ENCODE measurements at regions not wholly inside any gene's neighbourhood (a gene's known extent, or its start where the extent isn't known, plus 50 kb on each side); places are given as distances from the start of the nearest gene placed in this dataset.

DNA sequence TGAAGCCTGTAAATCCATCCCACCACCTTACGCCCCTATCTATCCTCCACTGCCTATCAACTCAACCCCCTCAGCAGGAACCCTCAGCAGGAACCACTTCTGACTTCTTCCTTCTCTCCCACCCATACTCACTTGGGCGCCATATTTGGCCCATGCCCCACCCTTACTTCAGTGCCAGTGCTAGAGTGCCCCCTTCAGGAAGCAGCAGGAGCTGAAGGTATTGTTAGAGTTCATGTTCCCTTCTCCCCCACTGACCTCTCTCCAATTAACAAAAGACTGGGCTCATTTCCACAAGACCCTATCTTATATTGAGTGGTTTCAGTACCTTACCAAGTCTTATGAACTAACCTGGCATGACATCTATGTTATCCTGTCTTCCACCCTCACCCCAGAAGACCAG is 363.1 kb upstream of the SLIT2 start:
- DNase-seq (ENCODE audit: low read depth), result no peak

DNA sequence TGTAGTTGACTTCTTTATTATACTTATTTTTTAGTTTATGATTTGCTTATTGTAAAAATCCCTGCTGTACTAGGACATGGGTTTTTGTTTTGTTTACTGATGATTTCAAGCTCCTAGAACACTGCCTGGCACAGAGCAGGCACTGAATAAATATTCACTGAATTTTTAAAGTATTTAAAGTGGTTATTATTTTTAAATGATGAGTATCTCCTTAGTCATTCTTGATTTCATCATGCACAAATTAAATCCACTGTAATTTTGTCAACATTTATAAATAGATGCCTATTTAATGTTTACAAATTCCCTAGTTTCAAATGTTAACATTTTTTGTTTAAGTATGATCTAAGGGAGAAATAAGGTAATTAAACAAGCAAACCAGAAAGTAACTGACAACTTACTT is 367.9 kb upstream of the SLIT2 start:
- no peak for DNase-seq (ENCODE audit: low read depth)

DNA sequence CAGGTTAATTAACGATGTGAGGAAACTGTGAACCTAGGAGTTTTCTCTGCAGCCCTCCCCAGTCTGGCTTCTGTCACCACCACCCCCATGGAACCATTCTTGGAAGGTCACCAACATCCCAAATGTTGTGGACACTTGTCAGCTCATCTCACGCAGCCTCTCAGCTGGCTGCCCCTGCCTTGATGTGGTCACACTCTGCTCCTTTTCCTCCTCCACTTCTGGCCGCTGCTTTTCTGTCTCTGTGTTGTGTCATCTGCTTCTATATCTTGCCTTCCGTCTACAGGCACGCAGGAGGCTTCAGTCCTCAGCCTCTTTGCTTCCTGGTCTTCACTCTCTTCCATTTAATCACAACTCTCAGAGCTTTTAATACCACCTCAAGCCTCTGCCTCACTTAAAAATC is 371.5 kb upstream of the SLIT2 start:
- DNase-seq (ENCODE audit: low read depth), result no peak

DNA sequence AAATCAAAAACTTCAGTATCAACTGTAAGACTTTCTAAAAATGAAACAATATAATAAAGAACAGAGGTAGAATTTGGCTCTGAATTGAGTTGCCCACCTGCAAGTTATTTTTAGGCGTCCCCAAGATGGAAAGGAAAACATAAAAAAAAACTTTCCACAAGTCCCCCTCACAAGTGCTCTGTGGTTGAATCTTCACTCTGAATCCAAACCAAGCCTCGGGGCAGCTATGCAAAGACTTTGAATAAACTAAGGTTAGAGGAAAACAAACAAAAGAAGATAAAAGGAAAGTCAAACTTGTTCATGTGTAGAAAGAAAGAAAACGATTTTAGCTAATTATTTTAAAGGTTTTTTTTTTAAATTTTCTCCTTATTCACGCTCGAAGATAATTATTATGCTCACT is 372.4 kb upstream of the SLIT2 start:
- DNase-seq (ENCODE audit: low read depth), result no peak

DNA sequence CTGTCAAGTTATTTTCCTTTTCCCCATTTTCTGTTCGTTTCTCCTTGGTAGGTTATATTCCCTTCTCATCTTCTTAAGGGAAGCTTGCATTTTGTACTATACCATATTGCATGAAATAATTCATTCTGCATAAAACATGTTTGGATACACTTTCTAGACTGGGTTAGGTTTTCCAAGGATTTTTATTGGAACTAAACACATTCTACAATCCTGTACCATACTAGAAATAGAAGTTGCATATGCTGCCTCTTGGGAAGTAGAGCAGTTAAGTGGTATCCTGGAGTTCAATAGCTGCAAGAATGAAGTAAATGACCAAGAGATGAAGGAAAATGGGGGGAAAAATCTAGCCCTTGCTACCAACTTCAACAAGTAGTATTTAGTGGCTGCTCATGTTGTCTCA is 393.7 kb upstream of the SLIT2 start:
- no peak for DNase-seq (ENCODE audit: low read depth)

DNA sequence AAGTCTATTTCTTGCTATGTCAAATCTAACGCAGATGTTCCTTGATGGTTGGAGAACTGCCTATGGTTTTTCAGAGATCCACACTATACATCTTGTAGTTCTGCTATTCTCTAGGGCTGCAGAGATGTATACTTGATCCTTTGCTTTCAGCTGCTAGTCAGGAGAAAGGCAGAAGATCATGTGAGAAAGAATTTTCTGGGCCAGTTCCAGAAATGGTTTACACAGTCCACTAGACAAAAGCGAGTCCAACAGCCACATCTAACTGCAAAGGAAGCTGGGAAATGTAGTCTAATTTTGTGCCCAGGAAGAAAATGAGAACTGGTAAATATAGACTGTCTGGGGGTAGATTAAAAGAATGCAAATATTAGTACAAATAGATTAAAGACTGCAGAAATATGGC is 394.3 kb upstream of the SLIT2 start:
- DNase-seq (ENCODE audit: low read depth), result no peak

DNA sequence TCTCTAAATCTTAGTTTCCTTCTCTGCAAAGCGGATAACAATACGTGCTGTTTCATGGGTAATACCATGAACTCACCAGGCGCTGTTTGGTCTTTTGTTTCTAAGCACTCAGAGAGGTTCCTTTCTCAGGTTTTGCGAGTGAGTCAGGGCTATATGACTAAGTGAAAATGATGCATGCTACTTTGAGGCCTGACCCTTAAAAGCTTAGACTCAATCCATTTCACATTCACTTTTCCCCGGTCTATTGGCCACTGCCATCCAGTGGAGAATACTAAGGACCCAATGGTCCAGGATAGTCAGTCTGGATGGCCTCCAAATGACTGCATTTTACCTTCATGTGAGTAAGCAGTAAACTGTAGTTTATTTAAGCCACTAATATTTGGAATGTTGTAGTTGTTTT is 400.8 kb upstream of the SLIT2 start:
- DNase-seq (ENCODE audit: low read depth), result no peak

DNA sequence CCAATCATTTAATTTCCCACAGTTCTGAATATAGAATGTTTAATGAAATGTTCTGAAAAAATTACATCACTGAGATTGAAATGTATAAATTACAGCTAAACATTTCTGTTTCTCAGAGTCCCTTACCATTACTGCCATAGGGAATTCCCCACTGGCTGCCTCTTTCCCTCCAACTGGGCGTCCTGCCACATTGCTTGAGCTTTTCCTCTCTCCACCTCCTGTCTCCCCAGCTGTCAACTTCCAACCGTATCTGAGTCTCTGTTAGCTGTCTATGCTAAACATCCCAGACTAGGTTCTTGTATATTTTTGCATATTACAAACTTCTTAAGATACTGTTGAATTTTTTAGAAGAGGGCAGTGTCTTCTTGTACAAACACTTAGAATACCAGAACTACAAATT is 407.3 kb upstream of the SLIT2 start:
- DNase-seq (ENCODE audit: low read depth), result no peak

DNA sequence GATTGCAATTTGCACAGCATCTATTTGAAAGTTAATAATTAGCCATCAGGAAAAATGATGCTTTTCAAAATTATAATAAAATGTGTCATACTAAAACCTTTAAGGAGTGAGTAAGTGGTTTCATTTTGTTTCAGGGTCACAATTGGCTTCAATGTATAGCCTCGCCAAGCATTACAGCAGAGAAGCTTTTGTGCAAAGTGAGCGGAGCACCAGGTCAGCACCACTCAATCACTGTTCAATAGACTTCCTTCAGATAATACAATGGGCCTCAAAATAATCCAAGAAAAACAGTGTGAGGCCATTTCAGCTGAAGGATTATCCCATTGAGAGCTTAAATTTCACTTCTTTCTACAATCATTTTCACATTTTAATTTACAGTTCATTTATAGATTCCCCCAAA is 409.2 kb upstream of the SLIT2 start:
- DNase-seq (ENCODE audit: low read depth), result no peak

DNA sequence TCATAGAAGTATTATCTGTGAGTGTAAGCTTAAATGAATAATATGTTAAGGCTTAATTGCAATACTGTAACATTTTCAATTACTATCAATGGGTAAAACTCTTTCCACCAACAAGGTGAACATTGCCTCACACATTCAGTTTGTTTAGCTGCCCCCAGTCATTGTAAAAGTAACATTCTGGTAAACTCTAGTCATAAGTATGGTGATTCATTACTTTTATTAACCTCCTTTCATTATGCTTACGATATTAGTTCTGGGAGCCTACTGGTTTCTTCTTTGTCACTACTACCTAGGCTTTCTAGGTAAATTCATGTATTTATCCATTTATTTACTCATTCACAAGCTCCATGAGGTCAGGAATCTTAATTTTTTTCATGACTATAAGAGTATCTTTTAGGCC is 412.8 kb upstream of the SLIT2 start:
- no peak for DNase-seq (ENCODE audit: low read depth)

DNA sequence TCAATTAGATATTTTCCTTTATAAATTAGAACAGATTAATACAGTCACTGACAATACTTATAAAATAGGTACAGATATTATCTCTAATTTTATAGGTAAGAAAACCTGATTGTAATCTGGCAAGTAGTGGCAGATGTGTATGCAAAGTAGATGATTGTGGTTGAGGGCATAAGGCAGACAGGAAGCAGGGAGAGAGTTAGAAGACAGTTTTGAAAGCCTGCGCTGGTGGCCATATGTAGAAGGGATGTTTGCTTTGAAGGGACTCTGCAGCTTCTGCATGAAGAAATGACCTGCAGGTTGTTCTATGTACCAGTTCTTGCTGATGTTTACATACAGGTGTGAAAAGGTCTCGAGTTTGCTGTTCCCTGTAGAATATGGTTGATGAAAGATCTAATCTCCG is 416.3 kb upstream of the SLIT2 start:
- DNase-seq (ENCODE audit: low read depth), result no peak

DNA sequence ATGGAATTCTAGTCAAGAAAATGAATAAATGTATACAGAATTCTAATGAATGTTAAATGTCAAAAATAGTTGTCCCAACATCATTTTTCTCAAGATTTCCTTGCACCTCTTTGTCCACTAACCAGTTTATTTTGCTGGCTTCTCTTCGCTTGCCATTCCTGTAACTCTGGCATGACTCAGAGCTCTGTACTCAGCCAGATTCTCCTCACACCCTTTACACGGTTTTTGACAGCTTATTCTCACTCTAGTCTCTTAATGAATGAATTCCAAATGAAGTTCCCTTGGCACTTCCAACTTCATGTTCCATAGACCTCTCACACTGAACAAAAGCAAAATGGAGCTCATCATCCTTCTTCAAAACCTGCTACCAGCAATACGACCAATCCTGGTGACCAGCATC is 419.3 kb upstream of the SLIT2 start:
- DNase-seq (ENCODE audit: low read depth), result no peak

DNA sequence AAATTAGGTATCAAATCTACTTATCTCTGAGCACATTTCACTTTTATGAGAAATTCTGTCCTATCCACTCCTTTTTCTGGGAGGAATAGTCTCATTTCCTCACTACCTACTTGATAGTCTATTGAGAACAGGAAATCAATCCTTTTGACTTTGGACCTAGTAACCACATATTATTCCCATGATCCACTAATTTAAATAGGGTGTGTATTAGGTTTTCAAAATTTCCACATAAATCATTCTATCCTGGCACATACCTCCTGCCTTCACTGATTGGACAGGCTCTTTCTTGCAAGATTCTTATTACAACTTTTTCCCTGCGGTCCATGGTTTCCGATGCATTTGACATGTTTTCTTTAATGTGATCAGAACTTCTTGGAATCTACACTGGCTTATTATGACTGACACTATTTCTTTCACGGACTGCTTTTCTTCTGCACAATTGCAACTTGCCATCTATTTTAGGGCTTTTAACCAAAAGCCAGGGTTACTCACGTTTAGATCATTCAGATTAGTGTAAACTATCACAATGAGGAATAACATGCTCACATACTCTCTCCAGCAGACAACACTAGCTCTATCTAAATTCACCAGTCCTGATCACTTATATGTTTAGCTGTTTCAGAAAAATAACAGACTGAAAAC is 419.9 kb upstream of the SLIT2 start:
- no peak for DNase-seq (ENCODE audit: low read depth)

DNA sequence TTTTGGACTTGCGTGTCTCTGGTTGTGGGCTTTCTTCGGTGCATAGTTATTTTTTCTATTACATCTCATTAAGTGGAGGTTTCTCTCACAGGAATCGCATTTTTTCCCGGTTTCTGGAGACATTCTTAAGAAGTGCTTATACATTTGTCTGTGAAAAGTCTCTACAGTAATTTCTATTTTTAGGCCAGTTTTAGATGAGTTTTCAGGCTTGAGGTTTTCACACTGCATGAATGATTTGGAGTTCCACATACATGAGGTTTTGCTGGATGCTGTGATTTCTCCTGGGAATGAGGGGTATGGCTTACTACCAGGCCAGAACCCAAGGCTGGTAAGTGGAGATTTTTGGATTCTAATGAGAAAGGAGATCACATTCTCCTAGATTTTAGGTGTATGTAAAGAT is 422.6 kb upstream of the SLIT2 start:
- no peak for DNase-seq (ENCODE audit: low read depth)

DNA sequence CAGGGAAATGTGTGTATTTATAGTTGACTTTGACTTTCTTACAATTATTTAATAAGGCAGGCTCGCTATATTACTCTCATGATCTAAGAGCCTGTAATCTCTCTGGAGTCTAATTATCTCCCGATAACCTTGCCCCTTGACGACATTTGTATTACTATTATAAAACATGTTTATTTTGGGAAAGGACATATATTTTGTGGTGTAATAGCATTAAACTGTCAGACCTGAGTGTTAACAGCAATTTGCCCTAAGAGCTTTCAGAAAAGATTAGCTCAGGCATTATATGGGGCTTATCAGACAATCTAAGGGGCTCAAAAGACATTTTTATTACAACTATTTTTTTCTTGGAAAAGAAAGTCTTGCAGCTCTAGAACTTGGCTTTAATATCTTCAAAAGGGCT is 427.9 kb upstream of the SLIT2 start:
- no peak for DNase-seq (ENCODE audit: low read depth)

DNA sequence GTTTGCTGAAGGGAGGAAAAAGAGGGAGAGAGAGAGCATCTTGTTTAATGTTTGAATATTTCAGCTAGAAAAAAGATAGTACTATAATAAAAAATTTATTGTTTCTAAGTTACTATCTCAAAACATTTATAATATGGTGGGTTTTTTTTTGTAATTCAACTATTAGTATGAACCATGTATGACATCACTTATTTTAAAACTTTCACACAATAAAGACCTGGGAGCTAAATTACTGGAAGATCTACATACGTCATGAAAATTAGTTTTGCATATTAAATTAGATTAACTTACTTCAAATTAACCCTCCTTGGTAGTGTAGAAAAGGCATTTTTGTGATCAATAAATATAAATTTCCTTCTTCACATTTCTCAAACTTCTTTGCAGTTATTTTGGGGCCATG is 432.0 kb upstream of the SLIT2 start:
- no peak for DNase-seq (ENCODE audit: low read depth)

DNA sequence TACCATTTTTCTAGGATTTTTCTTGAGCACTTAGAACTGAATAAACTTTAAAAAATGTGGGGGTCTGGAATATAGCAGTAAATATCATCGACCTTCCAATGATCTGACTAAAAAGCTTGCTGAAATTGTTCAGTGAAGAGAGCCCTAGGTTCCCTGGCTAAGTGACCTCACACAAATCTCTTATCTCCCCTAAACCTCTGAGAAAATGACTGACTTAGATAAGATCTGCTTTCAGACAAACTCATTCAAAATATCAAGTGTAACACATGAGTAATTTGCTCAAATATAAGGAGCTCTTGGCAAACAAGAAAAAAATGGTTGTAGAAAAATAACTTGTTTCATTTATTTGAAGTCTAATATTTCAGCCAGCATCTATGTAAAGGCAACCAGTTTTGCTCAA is 441.7 kb upstream of the SLIT2 start:
- no peak for DNase-seq (ENCODE audit: low read depth)

DNA sequence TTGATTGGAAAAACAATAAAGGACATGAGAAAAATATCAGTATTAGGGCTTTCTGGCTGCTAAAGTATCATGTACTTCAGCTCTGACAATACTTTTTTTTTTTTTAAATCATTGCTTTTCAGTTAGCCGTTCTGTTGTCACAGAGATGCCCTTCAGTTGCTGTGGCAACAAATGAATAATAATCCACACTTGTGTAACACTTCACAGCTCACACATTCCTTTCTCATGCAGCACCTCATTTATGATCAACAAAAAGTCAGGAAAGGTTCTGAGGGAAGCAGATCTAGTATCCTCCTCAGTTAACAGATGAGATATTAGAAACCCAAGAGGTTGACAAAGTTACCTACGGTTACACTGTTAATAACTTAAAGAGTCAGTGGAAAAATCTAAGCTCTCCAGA is 444.2 kb upstream of the SLIT2 start:
- DNase-seq (ENCODE audit: low read depth), result no peak

DNA sequence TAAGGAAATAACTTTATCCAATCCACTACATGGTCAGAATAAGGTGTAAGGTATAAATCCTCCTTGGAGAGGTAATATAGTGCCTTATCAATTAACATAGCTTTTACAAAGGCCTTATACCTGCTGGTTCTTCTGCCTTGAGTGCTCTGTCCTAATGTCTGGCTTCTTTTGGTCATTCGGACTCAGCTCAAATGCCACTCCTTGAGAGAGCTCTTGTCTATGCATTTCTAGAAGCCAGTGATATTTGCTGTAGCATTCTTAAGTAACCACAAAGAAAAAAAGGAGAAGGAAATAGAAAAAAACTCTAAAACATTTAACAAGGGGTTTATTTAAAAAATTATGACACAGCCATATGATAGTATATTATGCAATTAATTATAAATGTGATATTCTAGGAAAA is 444.8 kb upstream of the SLIT2 start:
- no peak for DNase-seq (ENCODE audit: low read depth)

DNA sequence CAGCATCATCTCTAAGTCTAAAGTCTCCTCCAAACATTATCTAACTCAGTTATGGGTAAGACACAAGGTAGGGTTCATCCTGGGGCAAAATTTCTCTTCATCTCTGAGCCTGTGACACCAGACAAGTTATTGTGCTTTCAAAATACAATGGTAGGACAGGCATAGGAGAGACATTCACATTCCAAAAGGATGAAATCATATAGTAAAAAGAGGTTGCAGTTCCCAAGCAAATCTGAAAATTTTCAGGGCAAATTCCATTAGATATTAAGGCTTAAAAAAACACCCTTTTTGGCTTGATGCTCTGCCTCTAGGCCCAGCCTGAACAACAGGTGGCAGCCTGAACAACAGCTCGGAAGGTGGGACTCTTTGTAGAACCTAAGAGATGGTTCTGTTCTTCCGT is 448.3 kb upstream of the SLIT2 start:
- DNase-seq (ENCODE audit: low read depth), result no peak

DNA sequence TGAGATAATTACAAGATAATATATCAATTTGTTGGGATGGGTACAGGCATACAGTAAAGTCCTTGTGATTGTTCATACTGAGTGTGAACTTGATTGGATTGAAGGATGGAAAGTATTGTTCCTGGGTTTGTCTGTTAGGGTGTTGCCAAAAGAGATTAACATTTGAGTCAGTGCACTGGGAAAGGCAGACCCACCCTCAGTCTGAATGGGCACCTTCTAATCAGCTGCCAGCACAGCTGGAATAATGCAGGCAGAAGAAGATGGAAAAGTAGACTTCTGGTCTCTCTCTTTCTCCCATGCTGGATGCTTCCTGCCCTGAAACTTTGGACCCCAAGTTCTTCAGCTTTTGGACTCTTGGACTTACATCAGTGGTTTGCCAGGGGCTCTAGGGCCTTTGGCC is 457.9 kb upstream of the SLIT2 start:
- no peak for DNase-seq (ENCODE audit: low read depth)

DNA sequence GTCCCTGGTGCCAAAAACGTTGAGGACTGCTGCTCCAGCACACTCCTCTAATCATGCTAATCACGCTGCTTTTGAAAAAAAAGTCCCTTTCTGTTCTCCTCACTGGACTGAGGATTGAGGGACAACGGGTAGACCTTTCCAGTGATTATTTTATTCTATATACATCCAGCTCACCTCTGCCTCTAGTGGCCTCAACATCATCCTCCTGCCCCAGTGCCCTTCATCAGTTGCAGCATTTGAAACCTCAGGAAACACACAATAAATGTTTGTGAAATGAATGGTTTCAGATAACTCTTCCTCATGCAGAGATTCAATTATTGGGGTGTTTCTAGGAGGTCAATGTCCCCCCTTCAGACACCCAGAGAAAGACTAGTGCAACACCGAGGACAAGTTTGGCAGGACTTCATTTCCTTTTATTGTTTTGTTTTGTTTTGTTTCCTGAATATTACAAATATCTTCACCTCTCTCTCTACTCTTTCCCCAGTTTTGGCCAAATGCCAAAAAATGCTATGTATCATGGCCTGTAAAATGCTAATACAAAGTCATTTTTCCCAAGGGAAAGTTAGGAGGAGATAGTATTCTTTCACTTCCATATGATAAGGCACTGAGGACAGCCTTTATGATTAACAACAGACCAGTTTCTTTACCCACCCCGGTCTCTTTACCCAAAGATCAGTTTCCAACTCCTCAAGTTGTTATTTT is 460.1 kb upstream of the SLIT2 start:
- no peak for DNase-seq (ENCODE audit: low read depth)

DNA sequence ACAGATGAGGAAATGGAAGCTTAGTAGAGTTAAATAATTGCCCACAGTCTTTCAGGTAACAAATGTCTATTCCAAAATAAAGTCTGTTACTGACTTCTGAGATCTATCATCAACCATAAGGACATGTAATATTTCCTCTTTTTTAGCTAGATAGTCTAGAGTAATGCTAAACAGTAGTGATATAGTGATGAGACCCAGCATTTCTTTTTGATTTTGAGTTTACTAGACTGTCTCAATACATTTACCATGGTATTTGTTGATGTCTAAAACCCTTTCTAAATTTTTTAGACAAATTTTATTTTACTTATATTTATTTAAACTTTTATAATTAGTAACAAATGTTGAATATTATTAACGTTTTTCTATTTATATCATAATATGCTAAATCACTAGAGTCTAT is 465.1 kb upstream of the SLIT2 start:
- no peak for DNase-seq (ENCODE audit: low read depth)

DNA sequence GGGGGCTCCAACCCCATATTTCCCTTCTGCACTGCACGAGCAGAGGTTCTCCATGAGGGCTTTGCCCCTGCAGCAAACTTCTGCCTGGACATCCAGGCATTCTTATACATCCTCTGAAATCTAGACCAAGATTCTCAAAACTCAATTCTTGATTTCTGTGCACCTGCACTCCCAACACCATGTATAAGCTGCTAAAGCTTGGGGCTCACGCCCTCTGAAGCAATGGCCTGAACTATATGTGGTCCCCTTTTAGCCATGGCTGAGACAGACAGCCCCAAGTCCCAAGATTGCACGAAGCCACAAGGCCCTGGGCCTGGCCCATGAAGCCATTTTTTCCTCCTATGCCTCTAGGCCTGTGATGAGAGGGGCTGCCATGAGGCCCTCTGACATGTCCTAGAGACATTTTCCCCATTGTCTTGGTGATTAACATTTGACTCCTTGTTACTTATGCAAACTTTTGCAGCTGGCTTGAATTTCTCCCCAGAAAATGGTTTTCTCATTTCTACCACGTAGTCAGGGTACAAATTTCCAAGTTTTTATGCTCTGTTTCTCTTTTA is 468.0 kb upstream of the SLIT2 start:
- no peak for DNase-seq (ENCODE audit: low read depth)
